SK-N-MC (cell line): ENCODE measurements at regions not wholly inside any gene's neighbourhood (a gene's known extent, or its start where the extent isn't known, plus 50 kb on each side); places are given as distances from the start of the nearest gene placed in this dataset.
"Not testable (repeated sequence)": the region's sequence is repeated elsewhere in the genome, so short reads cannot be mapped to it uniquely, and the experiment has no call there.

ENCODE experiments used
- EZH2 ChIP-seq: fragments of 200-600 bp; sonication (generic); IDR thresholded peaks from one replicate; pipeline ENCODE4 v1.6.1; 2017; ENCODE audit warnings: antibody characterized with exemption
- POLR2AphosphoS5 ChIP-seq: IDR thresholded peaks from 2 replicates; pipeline ENCODE4 v1.6.1; 2012; ENCODE audit warnings: mild to moderate bottlenecking, low read depth, low read length, borderline replicate concordance

DNA sequence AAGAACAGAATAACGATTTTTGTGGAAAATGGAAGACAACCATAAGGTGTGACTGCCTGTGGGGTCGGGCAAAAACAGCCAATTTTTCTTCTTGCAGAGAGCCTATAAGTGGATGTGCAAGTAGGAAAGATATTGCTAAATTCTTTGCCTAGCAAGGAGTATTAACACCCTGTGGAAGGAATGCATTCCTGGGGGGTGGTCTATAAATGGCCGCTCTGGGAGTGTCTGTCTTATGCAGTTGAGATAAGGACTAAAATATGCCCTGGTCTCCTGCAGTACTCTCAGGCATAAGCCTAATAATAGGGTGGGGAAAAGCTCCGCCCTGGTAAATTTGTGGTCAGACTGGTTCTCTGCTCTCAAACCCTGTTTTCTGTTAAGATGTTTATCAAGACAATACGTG is 770.6 kb upstream of the LRRN3 start:
- not testable (repeated sequence) for TF ChIP-seq EZH2, POLR2AphosphoS5
